ENCODE measurements at regions not wholly inside any gene's neighbourhood (a gene's known extent, or its start where the extent isn't known, plus 50 kb on each side); places are given as distances from the start of the nearest gene placed in this dataset.

DNA sequence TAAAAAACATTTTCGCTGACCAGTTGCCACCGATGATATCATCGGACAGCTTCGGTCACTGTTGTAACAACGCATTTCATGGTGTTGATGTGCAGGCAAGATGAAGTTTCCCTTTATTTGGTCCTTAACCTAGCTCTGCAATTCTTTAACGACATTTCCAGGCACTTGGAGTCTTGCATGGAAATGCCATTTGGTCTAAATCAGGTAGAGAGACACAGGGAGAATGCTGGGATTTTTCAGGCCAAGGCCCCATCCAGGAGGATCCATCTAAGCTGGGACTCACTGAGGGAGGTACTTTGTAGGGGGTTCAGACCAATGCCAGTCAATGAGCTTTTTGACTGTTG lies 121.5 kb upstream of the RCN1 start:
- no peak overlapping the region for H3K9ac ChIP-seq (ENCODE audit: low read length)
- H3K27ac ChIP-seq (ENCODE audit: low read length), result no peak overlapping the region
- no peaks in the 10 kb centered on the region for H3K9me3 ChIP-seq (ENCODE audit: control insufficient read depth, low read depth, low read length)
- H3K4me3 ChIP-seq (ENCODE audit: low read length), result no peak overlapping the region
- no peaks in the 10 kb centered on the region for H3K4me1 ChIP-seq (ENCODE audit: control insufficient read depth, low read depth, low read length)
- no peaks in the 10 kb centered on the region for H3K27me3 ChIP-seq (ENCODE audit: control insufficient read depth, insufficient read depth, low read length)
- H3K36me3 ChIP-seq (ENCODE audit: control insufficient read depth, low read depth, low read length), result no peaks in the 10 kb centered on the region

DNA sequence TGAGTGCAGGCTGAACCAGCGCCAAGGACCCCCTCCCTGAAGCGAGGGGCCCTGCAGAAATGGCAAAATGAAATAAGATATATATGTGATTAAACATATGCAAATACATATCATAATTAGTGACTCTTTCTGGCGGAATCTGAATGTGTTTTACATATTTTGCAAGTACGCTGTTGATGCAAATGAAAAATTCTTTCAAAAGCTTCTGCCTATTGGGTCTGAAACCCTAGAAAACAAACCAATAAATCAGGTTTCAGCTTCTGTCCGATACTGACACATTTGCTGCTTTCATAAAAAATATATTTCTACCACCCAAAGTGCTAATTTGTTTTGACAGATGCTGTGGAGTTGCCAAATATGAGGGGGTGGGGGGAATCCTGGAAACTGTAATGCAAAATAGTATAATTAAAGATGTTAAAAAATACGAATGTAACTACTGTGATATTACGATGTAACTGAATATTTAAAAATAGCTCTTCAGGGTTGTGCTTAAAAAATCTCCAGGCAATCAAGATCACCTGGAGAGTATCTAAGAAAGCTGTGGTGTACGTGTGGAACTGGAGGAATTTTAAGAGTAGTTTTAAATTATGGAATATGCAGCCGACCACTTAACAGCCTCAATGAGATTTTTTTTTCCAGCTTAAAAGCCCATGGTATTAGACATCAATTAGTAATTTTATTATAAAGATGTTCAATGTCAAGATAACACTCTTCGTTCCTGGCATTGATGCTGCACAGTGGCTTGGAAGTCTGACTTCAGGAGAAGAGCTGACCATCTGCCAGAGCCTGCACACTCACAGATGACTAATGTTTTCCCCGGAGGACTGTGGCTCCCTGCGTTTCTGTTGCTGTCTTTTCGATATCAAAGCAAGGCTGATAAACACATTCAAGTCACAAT lies 122.2 kb upstream of the RCN1 start:
- H3K9ac ChIP-seq (ENCODE audit: low read length), result no peak overlapping the region
- no peaks in the 10 kb centered on the region for H3K9me3 ChIP-seq (ENCODE audit: control insufficient read depth, low read depth, low read length)
- no peak overlapping the region for H3K4me3 ChIP-seq (ENCODE audit: low read length)
- H3K4me1 ChIP-seq (ENCODE audit: control insufficient read depth, low read depth, low read length), result no peaks in the 10 kb centered on the region
- H3K27me3 ChIP-seq (ENCODE audit: control insufficient read depth, insufficient read depth, low read length), result no peaks in the 10 kb centered on the region
- H3K36me3 ChIP-seq (ENCODE audit: control insufficient read depth, low read depth, low read length), result no peaks in the 10 kb centered on the region
- no peak overlapping the region for H3K27ac ChIP-seq (ENCODE audit: low read length)

DNA sequence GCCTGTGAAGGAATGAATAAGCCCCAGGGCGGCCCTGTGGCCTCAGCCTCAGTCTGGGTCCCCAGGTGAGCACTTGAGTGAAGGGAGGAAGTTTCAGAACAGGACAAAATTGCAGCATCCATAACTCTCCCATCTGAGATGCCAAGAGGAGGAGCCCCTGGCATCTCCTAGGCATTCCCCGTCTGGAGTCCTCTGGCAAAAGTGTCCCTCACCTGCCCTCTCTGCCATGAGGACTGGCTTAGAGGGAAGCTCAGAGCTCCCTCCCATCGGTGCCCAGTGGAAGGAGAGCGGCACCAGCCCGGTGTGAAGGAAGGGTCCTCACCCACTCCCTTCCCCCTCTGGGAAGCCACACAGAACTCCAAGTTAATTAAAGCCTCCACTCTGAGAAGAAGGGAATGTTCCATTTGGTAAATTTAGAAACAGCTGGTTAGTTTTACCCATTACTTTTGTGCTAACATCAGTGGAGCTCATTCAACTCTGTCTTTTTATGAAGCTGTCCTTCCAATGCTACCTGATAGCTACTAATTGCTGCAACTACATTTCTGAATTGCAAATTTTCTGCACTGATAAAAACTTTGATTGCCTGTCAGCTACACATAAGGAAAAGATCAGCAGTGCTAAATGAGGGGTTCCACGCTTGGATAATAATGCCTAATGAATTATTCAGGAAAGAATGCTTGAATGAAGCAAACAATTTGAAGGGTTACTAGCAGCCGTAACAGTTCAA lies 123.3 kb upstream of the RCN1 start:
- H3K27ac ChIP-seq (ENCODE audit: low read length), result no peak overlapping the region
- H3K36me3 ChIP-seq (ENCODE audit: control insufficient read depth, low read depth, low read length), result no peaks in the 10 kb centered on the region
- H3K9ac ChIP-seq (ENCODE audit: low read length), result no peak overlapping the region
- H3K4me3 ChIP-seq (ENCODE audit: low read length), result no peak overlapping the region
- H3K9me3 ChIP-seq (ENCODE audit: control insufficient read depth, low read depth, low read length), result no peaks in the 10 kb centered on the region
- H3K27me3 ChIP-seq (ENCODE audit: control insufficient read depth, insufficient read depth, low read length), result no peaks in the 10 kb centered on the region
- H3K4me1 ChIP-seq (ENCODE audit: control insufficient read depth, low read depth, low read length), result no peaks in the 10 kb centered on the region

DNA sequence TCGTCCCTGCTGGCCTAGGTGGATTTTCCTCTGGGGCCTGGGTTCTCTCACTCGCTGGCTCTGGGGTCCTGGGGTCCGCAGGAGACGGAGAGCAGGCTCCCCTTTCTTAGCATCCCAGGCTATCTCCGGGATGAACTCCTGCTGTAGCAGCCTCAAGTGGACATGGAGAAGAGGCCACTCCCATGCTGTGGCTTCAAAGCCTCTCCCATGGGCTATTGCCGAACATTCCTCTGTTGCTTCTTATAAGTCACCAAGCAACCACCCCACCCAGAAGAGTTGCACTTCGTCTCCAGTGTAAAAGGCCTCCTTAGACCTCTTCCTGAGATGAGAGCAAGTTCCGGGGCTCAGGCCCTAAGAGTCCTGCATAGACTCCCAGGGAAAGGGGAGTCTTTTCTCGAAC lies 124.0 kb upstream of the RCN1 start:
- H3K27ac ChIP-seq (ENCODE audit: low read length), result no peak overlapping the region
- H3K36me3 ChIP-seq (ENCODE audit: control insufficient read depth, low read depth, low read length), result no peaks in the 10 kb centered on the region
- no peak overlapping the region for H3K4me3 ChIP-seq (ENCODE audit: low read length)
- H3K4me1 ChIP-seq (ENCODE audit: control insufficient read depth, low read depth, low read length), result no peaks in the 10 kb centered on the region
- no peaks in the 10 kb centered on the region for H3K9me3 ChIP-seq (ENCODE audit: control insufficient read depth, low read depth, low read length)
- no peak overlapping the region for H3K9ac ChIP-seq (ENCODE audit: low read length)
- no peaks in the 10 kb centered on the region for H3K27me3 ChIP-seq (ENCODE audit: control insufficient read depth, insufficient read depth, low read length)

DNA sequence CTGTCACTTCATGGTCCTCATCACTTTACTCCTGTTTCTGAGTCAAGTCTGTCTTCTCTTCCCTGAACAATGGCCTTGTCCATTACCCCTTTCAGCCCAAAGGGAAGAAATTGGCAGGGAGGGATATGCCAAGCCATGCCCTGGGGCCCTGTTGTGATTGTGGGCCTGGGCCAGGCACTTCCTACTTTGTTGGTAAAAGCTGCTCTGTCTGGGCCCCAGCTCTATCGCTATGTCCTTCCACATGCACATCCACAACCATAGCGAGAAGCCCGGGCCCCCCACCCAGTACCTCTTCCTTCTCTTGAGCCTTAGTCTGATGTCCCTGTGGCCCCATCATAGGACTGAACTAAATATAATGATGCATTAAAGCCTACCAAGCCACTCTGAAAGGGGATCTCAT lies 126.7 kb upstream of the RCN1 start:
- Histone ChIP-seq H3K27ac (ENCODE audit: low read length) (no peak overlapping the region), H3K4me1 (ENCODE audit: control insufficient read depth, low read depth, low read length) (no peaks in the 10 kb centered on the region), H3K36me3 (ENCODE audit: control insufficient read depth, low read depth, low read length) (no peaks in the 10 kb centered on the region), H3K4me3 (ENCODE audit: low read length) (no peak overlapping the region), H3K27me3 (ENCODE audit: control insufficient read depth, insufficient read depth, low read length) (no peaks in the 10 kb centered on the region), H3K9me3 (ENCODE audit: control insufficient read depth, low read depth, low read length) (no peaks in the 10 kb centered on the region), H3K9ac (ENCODE audit: low read length) (no peak overlapping the region)

DNA sequence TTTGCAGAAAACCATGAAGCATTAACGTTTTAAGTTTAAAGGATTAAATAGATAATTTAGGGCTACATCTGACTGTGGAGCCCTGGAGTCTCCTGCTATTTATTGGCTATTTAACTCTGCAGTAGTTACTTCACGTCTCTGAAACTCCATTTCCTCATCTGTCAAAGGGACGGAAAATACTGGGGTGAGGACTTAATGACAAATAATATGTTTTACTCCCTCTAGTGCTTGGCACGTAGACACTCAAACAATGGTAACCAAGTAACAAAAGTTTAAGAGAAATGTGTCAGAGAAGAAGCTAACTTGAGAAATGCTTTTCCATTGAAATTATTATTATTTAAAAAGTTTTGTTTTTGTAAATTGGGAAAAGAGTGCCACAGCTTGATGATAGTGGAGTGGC lies 130.7 kb upstream of the RCN1 start:
- Histone ChIP-seq H3K36me3 (ENCODE audit: control insufficient read depth, low read depth, low read length) (no peaks in the 10 kb centered on the region), H3K27ac (ENCODE audit: low read length) (no peak overlapping the region), H3K27me3 (ENCODE audit: control insufficient read depth, insufficient read depth, low read length) (no peaks in the 10 kb centered on the region), H3K9ac (ENCODE audit: low read length) (no peak overlapping the region), H3K4me1 (ENCODE audit: control insufficient read depth, low read depth, low read length) (peaks cover 4% of the 10 kb centered on the region), H3K4me3 (ENCODE audit: low read length) (no peak overlapping the region), H3K9me3 (ENCODE audit: control insufficient read depth, low read depth, low read length) (no peaks in the 10 kb centered on the region)

DNA sequence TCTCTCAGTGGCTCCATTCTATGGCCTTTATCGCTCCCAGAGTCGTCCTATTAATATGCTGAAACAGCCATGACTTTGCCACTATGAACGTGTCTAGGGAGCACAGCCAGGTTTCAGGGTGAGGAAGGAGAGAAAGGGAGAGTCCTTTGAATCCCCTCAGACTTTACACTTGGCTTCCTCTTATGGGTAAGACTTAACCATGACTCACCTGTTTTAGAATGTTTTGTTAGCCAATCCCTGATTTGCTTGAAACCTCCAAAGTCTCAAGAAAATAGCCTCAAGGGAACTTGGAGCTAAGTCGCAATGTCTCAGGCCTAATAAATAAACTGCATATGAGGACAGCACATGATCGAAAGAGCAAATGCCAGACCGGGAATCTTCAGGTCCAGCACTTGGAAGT lies 131.2 kb upstream of the RCN1 start:
- Histone ChIP-seq H3K27ac (ENCODE audit: low read length) (no peak overlapping the region), H3K27me3 (ENCODE audit: control insufficient read depth, insufficient read depth, low read length) (no peaks in the 10 kb centered on the region), H3K36me3 (ENCODE audit: control insufficient read depth, low read depth, low read length) (no peaks in the 10 kb centered on the region), H3K4me1 (ENCODE audit: control insufficient read depth, low read depth, low read length) (peaks cover 4% of the 10 kb centered on the region), H3K4me3 (ENCODE audit: low read length) (no peak overlapping the region), H3K9me3 (ENCODE audit: control insufficient read depth, low read depth, low read length) (no peaks in the 10 kb centered on the region), H3K9ac (ENCODE audit: low read length) (no peak overlapping the region)

DNA sequence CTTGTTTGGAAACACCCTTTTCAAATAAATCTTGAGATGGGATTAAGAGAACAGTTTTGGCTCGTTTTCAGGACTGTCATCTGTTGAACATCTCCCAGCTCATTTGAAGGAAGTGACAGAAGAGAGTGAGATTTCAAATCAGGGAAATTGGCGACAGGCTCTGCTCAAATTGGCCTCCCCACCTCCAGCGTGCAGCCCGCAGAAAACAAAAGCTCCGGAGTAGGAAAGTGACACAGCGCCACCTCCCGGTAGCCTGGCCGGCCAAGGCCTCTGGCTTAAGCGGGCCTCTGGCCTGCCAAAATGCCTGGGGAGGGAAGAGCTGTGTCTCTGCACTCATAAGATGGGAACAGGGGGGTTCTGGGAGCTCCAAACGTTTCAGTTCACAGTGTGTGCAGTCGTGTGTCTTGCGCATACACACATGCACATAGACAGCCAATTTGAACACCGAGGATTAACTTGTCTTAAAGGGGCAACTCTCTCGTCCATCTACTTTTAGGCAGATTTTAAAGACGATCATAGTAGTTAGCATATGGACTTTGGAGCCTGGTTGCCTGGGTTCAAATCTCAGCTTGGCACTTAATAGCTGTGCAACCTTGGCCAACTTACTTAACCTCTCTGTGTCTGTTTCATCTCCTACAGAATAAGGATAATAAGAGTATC lies 132.7 kb upstream of the RCN1 start:
- no peak overlapping the region for H3K4me3 ChIP-seq (ENCODE audit: low read length)
- H3K27ac ChIP-seq (ENCODE audit: low read length), result no peak overlapping the region
- H3K36me3 ChIP-seq (ENCODE audit: control insufficient read depth, low read depth, low read length), result no peaks in the 10 kb centered on the region
- H3K9ac ChIP-seq (ENCODE audit: low read length), result no peak overlapping the region
- no peaks in the 10 kb centered on the region for H3K9me3 ChIP-seq (ENCODE audit: control insufficient read depth, low read depth, low read length)
- H3K27me3 ChIP-seq (ENCODE audit: control insufficient read depth, insufficient read depth, low read length), result no peaks in the 10 kb centered on the region
- H3K4me1 ChIP-seq (ENCODE audit: control insufficient read depth, low read depth, low read length), result peaks cover 4% of the 10 kb centered on the region

DNA sequence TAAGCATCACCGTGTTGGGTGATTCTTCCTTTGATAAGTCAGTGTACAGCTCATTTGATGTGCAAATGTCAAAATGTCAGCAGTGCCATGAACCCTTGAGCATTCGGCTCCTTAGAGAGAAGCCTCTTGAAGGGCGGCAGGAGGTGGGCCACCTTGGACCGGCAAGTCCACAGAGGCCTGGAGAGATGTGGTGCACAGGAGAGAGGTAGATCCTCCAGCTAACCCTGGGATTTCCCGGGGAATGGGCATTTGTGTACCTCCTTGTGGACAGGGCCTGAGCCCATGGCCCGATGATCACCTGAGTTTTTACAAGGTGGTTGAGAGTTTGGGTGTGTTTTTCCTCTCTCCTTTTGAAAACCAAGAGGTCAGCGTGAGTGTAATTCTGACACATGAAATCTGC lies 133.2 kb upstream of the RCN1 start:
- Histone ChIP-seq H3K27ac (ENCODE audit: low read length) (no peak overlapping the region), H3K27me3 (ENCODE audit: control insufficient read depth, insufficient read depth, low read length) (no peaks in the 10 kb centered on the region), H3K9me3 (ENCODE audit: control insufficient read depth, low read depth, low read length) (no peaks in the 10 kb centered on the region), H3K4me1 (ENCODE audit: control insufficient read depth, low read depth, low read length) (peaks cover 4% of the 10 kb centered on the region), H3K36me3 (ENCODE audit: control insufficient read depth, low read depth, low read length) (no peaks in the 10 kb centered on the region), H3K4me3 (ENCODE audit: low read length) (no peak overlapping the region), H3K9ac (ENCODE audit: low read length) (no peak overlapping the region)

DNA sequence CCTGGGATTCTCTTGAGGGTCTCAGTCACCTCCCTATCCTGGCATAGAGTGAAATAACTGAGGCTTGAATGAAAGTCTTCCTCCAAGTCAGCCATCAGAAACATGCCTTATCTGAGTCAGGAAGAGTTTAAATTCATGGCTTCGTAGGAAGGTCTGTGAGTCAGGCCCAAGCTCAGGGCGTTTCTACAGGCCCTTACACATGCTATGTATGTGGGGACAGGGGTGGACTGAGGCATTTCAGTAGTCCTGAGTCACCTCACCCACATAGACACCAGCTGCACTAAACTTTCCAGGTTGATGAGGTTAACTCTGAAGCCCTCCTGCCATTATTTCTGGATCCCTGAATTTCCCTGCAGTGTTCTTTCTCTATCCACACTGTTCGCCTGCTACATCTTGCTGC lies 134.6 kb upstream of the RCN1 start:
- no peaks in the 10 kb centered on the region for H3K36me3 ChIP-seq (ENCODE audit: control insufficient read depth, low read depth, low read length)
- H3K4me3 ChIP-seq (ENCODE audit: low read length), result no peak overlapping the region
- no peak overlapping the region for H3K27ac ChIP-seq (ENCODE audit: low read length)
- H3K4me1 ChIP-seq (ENCODE audit: control insufficient read depth, low read depth, low read length), result peaks cover 4% of the 10 kb centered on the region
- no peaks in the 10 kb centered on the region for H3K9me3 ChIP-seq (ENCODE audit: control insufficient read depth, low read depth, low read length)
- no peaks in the 10 kb centered on the region for H3K27me3 ChIP-seq (ENCODE audit: control insufficient read depth, insufficient read depth, low read length)
- no peak overlapping the region for H3K9ac ChIP-seq (ENCODE audit: low read length)

DNA sequence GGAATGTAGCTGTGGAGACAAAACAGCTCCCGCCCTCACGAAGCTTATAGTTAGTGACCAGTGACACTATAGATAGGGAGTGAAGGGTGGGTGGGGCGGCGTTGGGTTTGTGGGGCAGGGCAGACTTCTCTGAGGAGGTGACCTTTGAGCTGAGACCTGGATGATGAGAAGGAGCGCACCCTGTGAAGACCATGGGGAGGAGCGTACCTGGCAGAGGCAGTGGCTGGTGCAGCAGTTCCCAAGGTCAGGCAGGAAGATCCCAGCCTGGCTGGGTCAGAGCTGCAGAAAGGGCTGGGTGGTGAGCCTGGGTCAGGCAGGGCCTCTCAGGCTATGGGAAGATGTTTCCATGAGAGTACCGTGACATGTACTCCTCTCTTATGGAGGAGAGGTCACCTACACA lies 135.0 kb upstream of the RCN1 start:
- Histone ChIP-seq H3K9me3 (ENCODE audit: control insufficient read depth, low read depth, low read length) (no peaks in the 10 kb centered on the region), H3K27ac (ENCODE audit: low read length) (no peak overlapping the region), H3K4me1 (ENCODE audit: control insufficient read depth, low read depth, low read length) (peaks cover 4% of the 10 kb centered on the region), H3K36me3 (ENCODE audit: control insufficient read depth, low read depth, low read length) (no peaks in the 10 kb centered on the region), H3K9ac (ENCODE audit: low read length) (no peak overlapping the region), H3K27me3 (ENCODE audit: control insufficient read depth, insufficient read depth, low read length) (no peaks in the 10 kb centered on the region), H3K4me3 (ENCODE audit: low read length) (no peak overlapping the region)

Data from iPS-18a (cell line).